ENCODE measurements at regions not wholly inside any gene's neighbourhood (a gene's known extent, or its start where the extent isn't known, plus 50 kb on each side); places are given as distances from the start of the nearest gene placed in this dataset.

- TF ChIP-seq, protein P1, sequence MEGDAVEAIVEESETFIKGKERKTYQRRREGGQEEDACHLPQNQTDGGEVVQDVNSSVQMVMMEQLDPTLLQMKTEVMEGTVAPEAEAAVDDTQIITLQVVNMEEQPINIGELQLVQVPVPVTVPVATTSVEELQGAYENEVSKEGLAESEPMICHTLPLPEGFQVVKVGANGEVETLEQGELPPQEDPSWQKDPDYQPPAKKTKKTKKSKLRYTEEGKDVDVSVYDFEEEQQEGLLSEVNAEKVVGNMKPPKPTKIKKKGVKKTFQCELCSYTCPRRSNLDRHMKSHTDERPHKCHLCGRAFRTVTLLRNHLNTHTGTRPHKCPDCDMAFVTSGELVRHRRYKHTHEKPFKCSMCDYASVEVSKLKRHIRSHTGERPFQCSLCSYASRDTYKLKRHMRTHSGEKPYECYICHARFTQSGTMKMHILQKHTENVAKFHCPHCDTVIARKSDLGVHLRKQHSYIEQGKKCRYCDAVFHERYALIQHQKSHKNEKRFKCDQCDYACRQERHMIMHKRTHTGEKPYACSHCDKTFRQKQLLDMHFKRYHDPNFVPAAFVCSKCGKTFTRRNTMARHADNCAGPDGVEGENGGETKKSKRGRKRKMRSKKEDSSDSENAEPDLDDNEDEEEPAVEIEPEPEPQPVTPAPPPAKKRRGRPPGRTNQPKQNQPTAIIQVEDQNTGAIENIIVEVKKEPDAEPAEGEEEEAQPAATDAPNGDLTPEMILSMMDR (IDR thresholded peaks at IDR 0.05), result no peak
- no peak for TF ChIP-seq EZH2phosphoT487 (IDR thresholded peaks at IDR 0.05)
Measured at GRCh38 chr4:173761938-173762337, 231.9 kb upstream of the HAND2 start.
